Immature natural killer cell (primary cell): ENCODE measurements at regions not wholly inside any gene's neighbourhood (a gene's known extent, or its start where the extent isn't known, plus 50 kb on each side); places are given as distances from the start of the nearest gene placed in this dataset.

Experiments used
- DNase-seq, 3 donors: peaks; one replicate each; pipeline ENCODE4 v3.0.0; 2022; ENCODE audit warnings: mixed read lengths in 1 of 3
- H3K27ac Mint-ChIP-seq, 6 donors: one replicate each; pipeline ENCODE4 v1.8.0; 2020; ENCODE audit warnings: mixed read lengths in 6 of 6, mild to moderate bottlenecking in 5 of 6, inconsistent platforms in 4 of 6, moderate library complexity in 3 of 6
- H3K27me3 Mint-ChIP-seq, 3 donors: one replicate each; pipeline ENCODE4 v1.8.0; 2020 to 2021; ENCODE audit warnings: low read depth in 3 of 3, mild to moderate bottlenecking in 3 of 3, mixed read lengths in 3 of 3, moderate library complexity in 3 of 3, inconsistent platforms in 1 of 3
- H3K36me3 Mint-ChIP-seq, 3 donors: one replicate each; pipeline ENCODE4 v1.8.0; 2020; ENCODE audit warnings: mixed read lengths in 3 of 3, inconsistent platforms in 2 of 3, mild to moderate bottlenecking in 2 of 3
- H3K4me1 Mint-ChIP-seq, 2 donors: one replicate each; pipeline ENCODE4 v1.8.0; 2020; ENCODE audit warnings: inconsistent platforms in 2 of 2, mild to moderate bottlenecking in 2 of 2, mixed read lengths in 2 of 2, moderate library complexity in 1 of 2
- H3K4me3 Mint-ChIP-seq, 5 donors: one replicate each; pipeline ENCODE4 v1.8.0; 2020; ENCODE audit warnings: mild to moderate bottlenecking in 5 of 5, mixed read lengths in 5 of 5, inconsistent platforms in 3 of 5, moderate library complexity in 3 of 5
- H3K9me3 Mint-ChIP-seq, 6 donors: one replicate each; pipeline ENCODE4 v1.8.0; 2020; ENCODE audit warnings: mild to moderate bottlenecking in 6 of 6, mixed read lengths in 6 of 6, inconsistent platforms in 4 of 6, moderate library complexity in 3 of 6

DNA sequence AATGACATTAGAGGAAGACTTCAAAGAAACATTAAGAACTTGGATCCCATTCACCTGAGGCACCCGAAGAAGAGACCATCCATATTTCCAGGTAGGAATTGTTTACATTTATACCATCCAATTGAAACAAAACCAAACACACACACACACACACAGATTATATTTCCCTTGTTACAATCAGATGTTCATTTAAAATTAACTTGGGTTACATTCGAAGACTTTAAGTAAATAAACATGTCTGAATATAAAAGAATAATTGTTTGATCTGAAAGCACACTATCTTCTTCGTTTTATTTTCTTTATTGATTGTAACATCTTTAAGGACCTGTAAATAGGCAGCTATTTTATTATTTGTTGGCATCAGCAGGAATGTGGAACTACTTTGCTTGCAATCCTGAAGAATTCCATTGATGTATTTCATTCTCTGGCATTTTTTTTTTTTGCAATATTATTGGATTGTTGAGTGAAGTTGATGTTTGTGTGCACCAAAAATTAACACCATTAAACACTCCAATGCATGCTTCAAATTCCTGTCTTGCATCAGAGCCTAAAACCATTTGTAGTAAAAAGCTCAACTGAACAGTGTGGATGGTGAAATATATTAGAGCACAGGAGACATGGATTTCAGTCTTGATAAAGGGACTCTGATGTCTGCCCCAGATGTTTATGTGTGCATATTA is 85.3 kb upstream of the FRY start:
- H3K9me3 Mint-ChIP-seq = no peaks in the 10 kb centered on the region
- peaks cover 15 to 37% (median 25%) of the 10 kb centered on the region in 3 donors for H3K36me3 Mint-ChIP-seq
- no peak for DNase-seq
- peaks cover 11 to 14% of the 10 kb centered on the region in 2 donors for H3K4me1 Mint-ChIP-seq
- no peak overlapping the region for H3K4me3 Mint-ChIP-seq
- no peaks in the 10 kb centered on the region for H3K27me3 Mint-ChIP-seq
- no peak overlapping the region for H3K27ac Mint-ChIP-seq

- H3K4me1 Mint-ChIP-seq = peaks cover 14 to 20% of the 10 kb centered on the region in 2 donors
- H3K36me3 Mint-ChIP-seq = peaks cover 12 to 33% (median 17%) of the 10 kb centered on the region in 3 donors
- peak overlapping the region in 1 of 6 donors; percentile 4 for H3K27ac Mint-ChIP-seq
- H3K9me3 Mint-ChIP-seq = no peaks in the 10 kb centered on the region
- no peak overlapping the region for H3K4me3 Mint-ChIP-seq
- H3K27me3 Mint-ChIP-seq = no peaks in the 10 kb centered on the region
- DNase-seq = no peak
Observed at GRCh38 chr13:31947105-31947504, 84.5 kb upstream of the FRY start.

DNA sequence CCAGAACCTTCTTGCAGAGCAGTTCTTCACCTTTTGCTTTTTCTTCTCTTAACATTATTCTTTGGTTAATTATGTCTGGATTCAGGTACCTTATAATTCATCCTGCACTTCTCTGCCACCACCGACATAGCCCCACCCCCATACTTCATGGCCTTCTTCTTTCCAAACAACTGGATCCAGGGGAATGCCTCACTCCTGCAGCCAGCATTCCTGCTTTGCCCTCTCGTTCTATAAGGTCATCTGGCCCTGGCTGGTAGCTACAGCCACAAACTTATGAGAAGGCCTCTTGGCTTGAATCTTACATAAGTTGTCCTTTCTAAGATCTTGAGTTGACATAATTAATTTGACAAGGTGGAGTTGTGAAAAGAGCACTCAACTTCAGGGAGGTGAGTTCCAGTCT is 84.1 kb upstream of the FRY start:
- no peak for DNase-seq
- Mint-ChIP-seq H3K4me3 (no peak overlapping the region), H3K4me1 (peaks cover 14 to 20% of the 10 kb centered on the region in 2 donors), H3K27ac (peak overlapping the region in 1 of 6 donors; percentile 4), H3K36me3 (peaks cover 12 to 33% (median 17%) of the 10 kb centered on the region in 3 donors), H3K9me3 (no peaks in the 10 kb centered on the region), H3K27me3 (no peaks in the 10 kb centered on the region)

- no peak overlapping the region for H3K4me3 Mint-ChIP-seq
- DNase-seq = no peak
- H3K27ac Mint-ChIP-seq = peak overlapping the region in 1 of 6 donors; percentile 60
- no peaks in the 10 kb centered on the region for H3K9me3 Mint-ChIP-seq
- no peaks in the 10 kb centered on the region for H3K27me3 Mint-ChIP-seq
- H3K4me1 Mint-ChIP-seq = peaks cover 14 to 20% of the 10 kb centered on the region in 2 donors
- H3K36me3 Mint-ChIP-seq = peaks cover 12 to 33% (median 17%) of the 10 kb centered on the region in 3 donors
Observed at GRCh38 chr13:31949486-31949885, 82.1 kb upstream of the FRY start.

- Mint-ChIP-seq H3K4me1 (peaks cover 14 to 20% of the 10 kb centered on the region in 2 donors), H3K36me3 (peaks cover 12 to 29% (median 13%) of the 10 kb centered on the region in 3 donors), H3K27me3 (no peaks in the 10 kb centered on the region), H3K4me3 (peak overlapping the region in 1 of 5 donors; percentile 22), H3K9me3 (no peaks in the 10 kb centered on the region), H3K27ac (peak overlapping the region; percentile 26 to 90 (median 84))
- no peak for DNase-seq
Observed at GRCh38 chr13:31950111-31950815, 81.3 kb upstream of the FRY start.

GRCh38 chr13:31951215-31951678 is 80.3 kb upstream of the FRY start:
- Mint-ChIP-seq H3K9me3 (no peaks in the 10 kb centered on the region), H3K27ac (peak overlapping the region; percentile 83 to 93 (median 89)), H3K36me3 (peaks cover 11 to 25% (median 12%) of the 10 kb centered on the region in 3 donors), H3K27me3 (no peaks in the 10 kb centered on the region), H3K4me1 (peaks cover 14 to 20% of the 10 kb centered on the region in 2 donors), H3K4me3 (peak overlapping the region in 3 of 5 donors; percentile 1 to 55 (median 22))
- DNase-seq = peak; percentile 56 to 70 (median 66)

- peaks cover 0 to 1% (median 0%) of the 10 kb centered on the region in 3 donors for H3K27me3 Mint-ChIP-seq
- H3K36me3 Mint-ChIP-seq = peaks cover 7 to 26% (median 12%) of the 10 kb centered on the region in 3 donors
- H3K4me1 Mint-ChIP-seq = peaks cover 14 to 20% of the 10 kb centered on the region in 2 donors
- H3K4me3 Mint-ChIP-seq = no peak overlapping the region
- peak overlapping the region in 1 of 6 donors; percentile 16 for H3K27ac Mint-ChIP-seq
- no peak for DNase-seq
- no peaks in the 10 kb centered on the region for H3K9me3 Mint-ChIP-seq
Observed at GRCh38 chr13:31952641-31953380, 78.8 kb upstream of the FRY start.

DNA sequence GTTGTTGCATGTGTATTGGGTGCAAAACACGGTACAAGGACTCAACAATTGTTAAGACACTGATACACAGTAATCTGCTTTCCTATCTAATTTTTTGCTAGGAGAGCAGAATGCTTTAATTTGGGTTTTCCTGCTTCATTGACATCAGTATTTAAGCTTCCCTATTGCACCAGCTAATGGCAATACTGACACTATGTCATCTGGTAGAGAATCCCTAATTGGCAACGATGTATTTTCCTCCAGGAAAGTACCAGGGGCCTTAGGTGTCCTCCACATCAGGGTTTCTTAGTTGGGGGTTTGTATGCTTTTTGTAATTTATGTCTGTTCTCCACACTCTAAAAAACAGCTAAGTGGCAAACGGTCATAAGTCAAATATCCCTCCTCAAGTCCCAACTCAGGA is 76.5 kb upstream of the FRY start:
- no peak for DNase-seq
- H3K4me3 Mint-ChIP-seq = no peak overlapping the region

GRCh38 chr13:31955741-31956140 is 75.8 kb upstream of the FRY start:
- Mint-ChIP-seq H3K27ac (no peak overlapping the region), H3K4me1 (peaks cover 8 to 10% of the 10 kb centered on the region in 2 donors)

More for the DNA sequence above, 76.5 kb upstream of the FRY start:
- H3K36me3 Mint-ChIP-seq = peaks cover 0 to 12% (median 3%) of the 10 kb centered on the region in 3 donors
- H3K4me1 Mint-ChIP-seq = peaks cover 13 to 16% of the 10 kb centered on the region in 2 donors
- peaks cover 0 to 1% (median 0%) of the 10 kb centered on the region in 3 donors for H3K27me3 Mint-ChIP-seq
- no peaks in the 10 kb centered on the region for H3K9me3 Mint-ChIP-seq
- H3K27ac Mint-ChIP-seq = no peak overlapping the region

DNA sequence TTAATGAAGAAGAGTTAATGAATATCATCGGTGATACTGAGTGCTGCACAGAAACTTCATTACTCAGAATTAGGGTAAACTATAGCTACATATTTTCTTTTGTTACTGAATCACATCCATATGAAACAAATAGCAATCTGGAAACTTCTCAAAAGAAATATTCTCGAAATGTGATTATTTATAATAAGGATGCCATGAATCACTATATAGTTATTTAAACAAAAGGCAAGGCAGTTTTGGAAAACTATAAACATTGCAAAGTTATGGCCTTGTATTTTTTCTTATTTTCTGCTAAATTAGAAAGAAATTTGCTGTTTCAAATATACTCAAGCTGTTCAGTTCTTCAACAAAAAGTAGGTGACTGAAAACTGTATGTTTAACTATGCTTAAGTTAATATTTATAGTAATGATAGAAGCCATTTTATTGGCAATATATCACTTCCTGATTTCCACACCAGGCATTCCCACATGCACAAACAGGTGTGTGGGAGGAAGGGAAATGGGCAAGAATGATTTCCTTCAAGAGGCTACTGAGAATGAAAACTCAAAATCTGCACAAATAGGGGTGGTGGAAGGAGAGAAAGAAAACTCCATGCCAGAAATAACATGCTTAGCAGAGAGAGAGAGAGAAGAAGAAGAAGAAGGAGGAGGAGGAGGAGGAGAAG is 74.5 kb upstream of the FRY start:
- no peaks in the 10 kb centered on the region for H3K4me1 Mint-ChIP-seq
- H3K9me3 Mint-ChIP-seq = no peaks in the 10 kb centered on the region
- H3K4me3 Mint-ChIP-seq = no peak overlapping the region
- peaks cover 0 to 1% (median 0%) of the 10 kb centered on the region in 3 donors for H3K27me3 Mint-ChIP-seq
- no peak for DNase-seq
- peaks cover 0 to 18% (median 9%) of the 10 kb centered on the region in 3 donors for H3K36me3 Mint-ChIP-seq
- H3K27ac Mint-ChIP-seq = no peak overlapping the region

More at GRCh38 chr13:31955741-31956140, 75.8 kb upstream of the FRY start:
- H3K4me3 Mint-ChIP-seq = no peak overlapping the region
- H3K9me3 Mint-ChIP-seq = no peaks in the 10 kb centered on the region
- DNase-seq = no peak
- peaks cover 0 to 12% (median 3%) of the 10 kb centered on the region in 3 donors for H3K36me3 Mint-ChIP-seq
- H3K27me3 Mint-ChIP-seq = peaks cover 0 to 1% (median 0%) of the 10 kb centered on the region in 3 donors

GRCh38 chr13:31957772-31958171 is 73.8 kb upstream of the FRY start:
- H3K27ac Mint-ChIP-seq = no peak overlapping the region
- peaks cover 0 to 18% (median 9%) of the 10 kb centered on the region in 3 donors for H3K36me3 Mint-ChIP-seq
- H3K27me3 Mint-ChIP-seq = peaks cover 0 to 1% (median 0%) of the 10 kb centered on the region in 3 donors
- H3K4me1 Mint-ChIP-seq = no peaks in the 10 kb centered on the region
- no peak overlapping the region for H3K4me3 Mint-ChIP-seq
- no peak for DNase-seq
- no peaks in the 10 kb centered on the region for H3K9me3 Mint-ChIP-seq

DNA sequence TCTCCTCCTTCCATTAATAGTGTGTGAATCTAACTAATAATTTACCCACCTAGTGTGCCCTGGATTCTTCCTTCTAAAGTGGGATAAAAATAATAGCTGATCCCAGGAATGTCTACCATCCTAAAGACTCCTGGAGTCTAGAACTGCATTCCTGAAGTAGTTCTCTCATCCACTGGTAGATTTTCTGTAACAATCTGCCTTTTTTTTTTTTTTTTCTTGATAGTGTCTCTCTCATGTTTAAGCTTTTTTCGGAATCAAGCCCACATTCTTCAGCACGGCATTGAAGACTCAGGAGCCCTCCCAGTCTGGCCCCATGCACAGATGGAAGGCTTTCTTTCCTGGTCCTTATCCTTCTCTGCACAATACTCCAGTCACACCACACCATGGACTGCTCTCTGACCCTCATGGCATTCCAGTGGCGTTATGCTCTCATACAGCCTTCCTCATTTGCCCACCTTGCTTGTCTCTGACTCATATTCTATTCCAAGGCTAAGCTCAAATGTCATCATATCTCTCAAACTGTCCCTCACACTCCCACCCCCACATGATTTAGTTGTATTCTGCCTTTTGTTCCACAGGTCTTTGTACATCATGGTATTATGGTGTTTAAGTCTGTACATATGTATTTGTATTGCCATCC is 68.7 kb upstream of the FRY start:
- peaks cover 0 to 12% (median 4%) of the 10 kb centered on the region in 6 donors for H3K9me3 Mint-ChIP-seq
- H3K27me3 Mint-ChIP-seq = peaks cover 0 to 3% (median 0%) of the 10 kb centered on the region in 3 donors
- no peak overlapping the region for H3K27ac Mint-ChIP-seq
- DNase-seq = no peak
- peaks cover 0 to 28% (median 14%) of the 10 kb centered on the region in 3 donors for H3K36me3 Mint-ChIP-seq
- no peaks in the 10 kb centered on the region for H3K4me1 Mint-ChIP-seq
- H3K4me3 Mint-ChIP-seq = no peak overlapping the region

- Mint-ChIP-seq H3K27me3 (peaks cover 0 to 3% (median 0%) of the 10 kb centered on the region in 3 donors), H3K36me3 (peaks cover 7 to 30% (median 21%) of the 10 kb centered on the region in 3 donors), H3K4me1 (peaks cover 5 to 7% of the 10 kb centered on the region in 2 donors)
Observed at GRCh38 chr13:31963631-31964030, 67.9 kb upstream of the FRY start.

More at GRCh38 chr13:31963631-31964030, 67.9 kb upstream of the FRY start:
- Mint-ChIP-seq H3K9me3 (peaks cover 0 to 19% (median 5%) of the 10 kb centered on the region in 6 donors), H3K4me3 (no peak overlapping the region), H3K27ac (no peak overlapping the region)
- DNase-seq = no peak
